Hepatocyte (in vitro differentiated cells): ENCODE measurements at regions not wholly inside any gene's neighbourhood (a gene's known extent, or its start where the extent isn't known, plus 50 kb on each side); places are given as distances from the start of the nearest gene placed in this dataset.

Experiments
- DNase-seq: peaks from one replicate; pipeline ENCODE4 v3.0.0-alpha.2; 2016; ENCODE audit warnings: low spot score
- H2AFZ ChIP-seq: fragments of 200-600 bp; sonication (generic); 2 replicates; pipeline ENCODE4 v1.6.0; 2016; ENCODE audit warnings: antibody characterized with exemption, mild to moderate bottlenecking
- H3K27ac ChIP-seq: fragments of 200-600 bp; sonication (generic); 2 replicates; pipeline ENCODE4 v1.5.1; 2016; ENCODE audit warnings: mild to moderate bottlenecking
- H3K27me3 ChIP-seq: fragments of 200-600 bp; sonication (generic); 2 replicates; pipeline ENCODE4 v1.6.1; 2016
- H3K36me3 ChIP-seq: fragments of 200-600 bp; sonication (generic); replicated peaks from 2 replicates; pipeline ENCODE4 v1.5.1; 2016; ENCODE audit warnings: low read depth; ENCODE audit not compliant: insufficient read depth
- H3K4me1 ChIP-seq: fragments of 200-600 bp; sonication (generic); 2 replicates; pipeline ENCODE4 v1.5.1; 2016; ENCODE audit warnings: mild to moderate bottlenecking, moderate library complexity; ENCODE audit not compliant: insufficient read depth
- H3K4me2 ChIP-seq: fragments of 200-600 bp; sonication (generic); 2 replicates; pipeline ENCODE4 v1.6.0; 2016
- H3K4me3 ChIP-seq: fragments of 200-600 bp; sonication (generic); 2 replicates; pipeline ENCODE4 v1.5.1; 2016; ENCODE audit warnings: mild to moderate bottlenecking
- H3K79me2 ChIP-seq: fragments of 200-600 bp; sonication (generic); 2 replicates; pipeline ENCODE4 v1.6.0; 2017; ENCODE audit warnings: mild to moderate bottlenecking
- H3K9me2 ChIP-seq: fragments of 200-600 bp; sonication (generic); replicated peaks from 2 replicates; pipeline ENCODE4 v1.6.0; 2017; ENCODE audit warnings: mild to moderate bottlenecking; ENCODE audit not compliant: insufficient read depth
- H3K9me3 ChIP-seq: fragments of 200-600 bp; sonication (generic); 2 replicates; pipeline ENCODE4 v1.5.1; 2016; ENCODE audit warnings: low read depth, mild to moderate bottlenecking
- H4K20me1 ChIP-seq: fragments of 200-600 bp; sonication (generic); 2 replicates; pipeline ENCODE4 v1.6.0; 2016; ENCODE audit warnings: mild to moderate bottlenecking; ENCODE audit not compliant: insufficient read depth, poor library complexity, severe bottlenecking
- EZH2 ChIP-seq: fragments of 200-600 bp; sonication (generic); IDR thresholded peaks from 2 replicates; pipeline ENCODE4 v1.6.1; 2016; ENCODE audit warnings: antibody characterized with exemption, mild to moderate bottlenecking, borderline replicate concordance
- EZH2phosphoT487 ChIP-seq: fragments of 200-600 bp; sonication (generic); IDR thresholded peaks from one replicate; pipeline ENCODE4 v1.6.1; 2018; ENCODE audit warnings: antibody characterized with exemption, mild to moderate bottlenecking, low read depth, moderate library complexity; ENCODE audit not compliant: unreplicated experiment, severe bottlenecking
- whole genome bisulfite sequencing: methylation state at CpG from one replicate; pipeline ENCODE4 v1.1.6; 2016; ENCODE audit warnings: low lambda C conversion rate; ENCODE audit errors: missing lambda C conversion rate; 5-methylcytosine and 5-hydroxymethylcytosine counted together
- TF ChIP-seq, protein P1 (sequence below): fragments of 200-600 bp; sonication (generic); IDR thresholded peaks from 2 replicates; pipeline ENCODE4 v1.5.1; 2016; ENCODE audit warnings: antibody characterized with exemption, mild to moderate bottlenecking; ENCODE audit not compliant: poor library complexity

- Histone ChIP-seq H3K9me2 (no peaks in the 10 kb centered on the region), H3K36me3 (no peaks in the 10 kb centered on the region), H2AFZ (no peak overlapping the region), H3K9me3 (no peaks in the 10 kb centered on the region), H3K27me3 (no peaks in the 10 kb centered on the region), H3K4me3 (no peak overlapping the region), H3K79me2 (no peaks in the 10 kb centered on the region), H3K4me1 (no peaks in the 10 kb centered on the region), H3K27ac (no peak overlapping the region), H4K20me1 (no peaks in the 10 kb centered on the region), H3K4me2 (no peak overlapping the region)
- 84% methylated on average over 3 of the region's 3 CpGs for WGBS
- TF ChIP-seq EZH2 (no peak), EZH2phosphoT487 (no peak)
- TF ChIP-seq, protein P1, sequence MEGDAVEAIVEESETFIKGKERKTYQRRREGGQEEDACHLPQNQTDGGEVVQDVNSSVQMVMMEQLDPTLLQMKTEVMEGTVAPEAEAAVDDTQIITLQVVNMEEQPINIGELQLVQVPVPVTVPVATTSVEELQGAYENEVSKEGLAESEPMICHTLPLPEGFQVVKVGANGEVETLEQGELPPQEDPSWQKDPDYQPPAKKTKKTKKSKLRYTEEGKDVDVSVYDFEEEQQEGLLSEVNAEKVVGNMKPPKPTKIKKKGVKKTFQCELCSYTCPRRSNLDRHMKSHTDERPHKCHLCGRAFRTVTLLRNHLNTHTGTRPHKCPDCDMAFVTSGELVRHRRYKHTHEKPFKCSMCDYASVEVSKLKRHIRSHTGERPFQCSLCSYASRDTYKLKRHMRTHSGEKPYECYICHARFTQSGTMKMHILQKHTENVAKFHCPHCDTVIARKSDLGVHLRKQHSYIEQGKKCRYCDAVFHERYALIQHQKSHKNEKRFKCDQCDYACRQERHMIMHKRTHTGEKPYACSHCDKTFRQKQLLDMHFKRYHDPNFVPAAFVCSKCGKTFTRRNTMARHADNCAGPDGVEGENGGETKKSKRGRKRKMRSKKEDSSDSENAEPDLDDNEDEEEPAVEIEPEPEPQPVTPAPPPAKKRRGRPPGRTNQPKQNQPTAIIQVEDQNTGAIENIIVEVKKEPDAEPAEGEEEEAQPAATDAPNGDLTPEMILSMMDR = no peak
- DNase-seq = no peak
These were observed 297.3 kb downstream of the DHX15 start for GRCh38 chr4:24287096-24287495.

- Histone ChIP-seq H4K20me1 (no peaks in the 10 kb centered on the region), H3K27me3 (no peaks in the 10 kb centered on the region), H3K27ac (no peak overlapping the region), H2AFZ (no peak overlapping the region), H3K4me3 (no peak overlapping the region), H3K4me2 (no peak overlapping the region), H3K4me1 (no peaks in the 10 kb centered on the region), H3K79me2 (no peaks in the 10 kb centered on the region), H3K9me2 (no peaks in the 10 kb centered on the region), H3K36me3 (no peaks in the 10 kb centered on the region), H3K9me3 (no peaks in the 10 kb centered on the region)
- 82% methylated on average over 4 of the region's 4 CpGs for WGBS
- TF ChIP-seq, protein P1 = no peak
- TF ChIP-seq EZH2 = no peak
- no peak for DNase-seq
These were observed 298.6 kb downstream of the DHX15 start for GRCh38 chr4:24285759-24286158.

DNA sequence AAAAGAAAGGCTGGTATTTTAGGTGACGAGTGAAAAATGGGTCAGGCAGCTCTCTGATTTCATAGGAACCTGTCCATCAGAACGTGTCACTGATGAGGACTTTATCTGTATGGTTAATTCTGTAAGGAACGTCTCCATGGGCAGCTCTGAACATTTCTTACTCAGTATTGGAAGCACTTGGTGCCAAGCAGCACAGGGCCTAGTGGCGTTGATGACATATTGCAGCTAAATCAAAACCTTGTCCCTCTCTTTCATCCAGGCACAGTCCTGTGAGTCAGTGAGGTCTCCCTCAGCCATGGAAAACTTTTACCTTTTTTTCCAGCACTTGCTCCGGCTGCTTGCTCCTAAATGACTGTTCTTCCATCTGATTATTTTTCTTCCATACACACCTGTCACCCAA, 301.9 kb downstream of the DHX15 start:
- Histone ChIP-seq H4K20me1 (no peaks in the 10 kb centered on the region), H3K4me3 (no peak overlapping the region), H3K9me2 (no peaks in the 10 kb centered on the region), H3K27ac (no peak overlapping the region), H3K4me1 (no peaks in the 10 kb centered on the region), H3K27me3 (no peaks in the 10 kb centered on the region), H3K36me3 (no peaks in the 10 kb centered on the region), H3K9me3 (no peaks in the 10 kb centered on the region), H2AFZ (no peak overlapping the region), H3K4me2 (no peak overlapping the region), H3K79me2 (no peaks in the 10 kb centered on the region)
- DNase-seq = no peak
- 82% methylated on average over 5 of the region's 5 CpGs for WGBS
- TF ChIP-seq EZH2phosphoT487 = no peak
- TF ChIP-seq EZH2 = no peak
- TF ChIP-seq, protein P1 = no peak

- TF ChIP-seq, protein P1 = no peak
- TF ChIP-seq EZH2 (no peak), EZH2phosphoT487 (no peak)
- no peaks in the 10 kb centered on the region for H3K9me3 ChIP-seq
- WGBS = 65% methylated on average over 9 of the region's 9 CpGs
- no peak overlapping the region for H3K4me2 ChIP-seq
- H4K20me1 ChIP-seq = no peaks in the 10 kb centered on the region
- H3K27me3 ChIP-seq = no peaks in the 10 kb centered on the region
- peak overlapping the region; percentile 7 for H3K27ac ChIP-seq
- no peaks in the 10 kb centered on the region for H3K36me3 ChIP-seq
- no peaks in the 10 kb centered on the region for H3K9me2 ChIP-seq
- no peak overlapping the region for H3K4me3 ChIP-seq
- H2AFZ ChIP-seq = no peak overlapping the region
- H3K79me2 ChIP-seq = no peaks in the 10 kb centered on the region
- H3K4me1 ChIP-seq = no peaks in the 10 kb centered on the region
- DNase-seq = peak; percentile 21
These were observed 304.4 kb downstream of the DHX15 start for GRCh38 chr4:24279911-24280375.
